HL-60 (cell line): ENCODE measurements at regions not wholly inside any gene's neighbourhood (a gene's known extent, or its start where the extent isn't known, plus 50 kb on each side); places are given as distances from the start of the nearest gene placed in this dataset.

ENCODE experiments used
- DNase-seq, 2 experiments: peaks; one replicate each; pipeline ENCODE4 v3.0.0-alpha.2; 2010 to 2020; ENCODE audit warnings: low read depth in 1 of 2, low spot score in 1 of 2
- H3K27ac ChIP-seq: fragments of 250-450 bp; sonication (Bioruptor Pico); replicated peaks from 2 replicates; pipeline ENCODE4 v1.5.1; 2020; ENCODE audit warnings: mild to moderate bottlenecking, moderate library complexity
- H3K27me3 ChIP-seq: fragments of 250-450 bp; sonication (Bioruptor Pico); 2 replicates; pipeline ENCODE4 v1.5.1; 2021; ENCODE audit warnings: mild to moderate bottlenecking, moderate library complexity; ENCODE audit not compliant: insufficient read depth, poor library complexity, severe bottlenecking
- H3K4me3 ChIP-seq: replicated peaks from 2 replicates; pipeline ENCODE4 v1.5.1; 2011; ENCODE audit warnings: mild to moderate bottlenecking, control low read depth, low read length; ENCODE audit not compliant: insufficient read depth
- GABPA ChIP-seq: IDR thresholded peaks from 2 replicates; pipeline ENCODE4 v1.6.1; 2012; ENCODE audit warnings: low read depth
- POLR2AphosphoS5 ChIP-seq: IDR thresholded peaks from 2 replicates; pipeline ENCODE4 v1.6.1; 2012; ENCODE audit warnings: low read depth
- SPI1 ChIP-seq: IDR thresholded peaks from 2 replicates; pipeline ENCODE4 v1.6.1; 2012; ENCODE audit warnings: low read depth, mild to moderate bottlenecking, borderline replicate concordance
- TF ChIP-seq, protein P1 (sequence below): IDR thresholded peaks from 2 replicates; pipeline ENCODE4 v1.6.1; 2012; ENCODE audit warnings: low read depth; ENCODE audit not compliant: insufficient replicate concordance
- TF ChIP-seq, protein P2 (sequence below): IDR thresholded peaks from one replicate; pipeline ENCODE4 v1.5.1; 2011; ENCODE audit warnings: low read length, control low read depth, inconsistent platforms; ENCODE audit not compliant: insufficient read depth

GRCh38 chr9:82729991-82730589 is 332.9 kb downstream of the RASEF start:
- no peak for DNase-seq
- TF ChIP-seq, protein P1, sequence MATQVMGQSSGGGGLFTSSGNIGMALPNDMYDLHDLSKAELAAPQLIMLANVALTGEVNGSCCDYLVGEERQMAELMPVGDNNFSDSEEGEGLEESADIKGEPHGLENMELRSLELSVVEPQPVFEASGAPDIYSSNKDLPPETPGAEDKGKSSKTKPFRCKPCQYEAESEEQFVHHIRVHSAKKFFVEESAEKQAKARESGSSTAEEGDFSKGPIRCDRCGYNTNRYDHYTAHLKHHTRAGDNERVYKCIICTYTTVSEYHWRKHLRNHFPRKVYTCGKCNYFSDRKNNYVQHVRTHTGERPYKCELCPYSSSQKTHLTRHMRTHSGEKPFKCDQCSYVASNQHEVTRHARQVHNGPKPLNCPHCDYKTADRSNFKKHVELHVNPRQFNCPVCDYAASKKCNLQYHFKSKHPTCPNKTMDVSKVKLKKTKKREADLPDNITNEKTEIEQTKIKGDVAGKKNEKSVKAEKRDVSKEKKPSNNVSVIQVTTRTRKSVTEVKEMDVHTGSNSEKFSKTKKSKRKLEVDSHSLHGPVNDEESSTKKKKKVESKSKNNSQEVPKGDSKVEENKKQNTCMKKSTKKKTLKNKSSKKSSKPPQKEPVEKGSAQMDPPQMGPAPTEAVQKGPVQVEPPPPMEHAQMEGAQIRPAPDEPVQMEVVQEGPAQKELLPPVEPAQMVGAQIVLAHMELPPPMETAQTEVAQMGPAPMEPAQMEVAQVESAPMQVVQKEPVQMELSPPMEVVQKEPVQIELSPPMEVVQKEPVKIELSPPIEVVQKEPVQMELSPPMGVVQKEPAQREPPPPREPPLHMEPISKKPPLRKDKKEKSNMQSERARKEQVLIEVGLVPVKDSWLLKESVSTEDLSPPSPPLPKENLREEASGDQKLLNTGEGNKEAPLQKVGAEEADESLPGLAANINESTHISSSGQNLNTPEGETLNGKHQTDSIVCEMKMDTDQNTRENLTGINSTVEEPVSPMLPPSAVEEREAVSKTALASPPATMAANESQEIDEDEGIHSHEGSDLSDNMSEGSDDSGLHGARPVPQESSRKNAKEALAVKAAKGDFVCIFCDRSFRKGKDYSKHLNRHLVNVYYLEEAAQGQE = no peak
- TF ChIP-seq GABPA (no peak), POLR2AphosphoS5 (no peak), SPI1 (no peak)
- TF ChIP-seq, protein P2, sequence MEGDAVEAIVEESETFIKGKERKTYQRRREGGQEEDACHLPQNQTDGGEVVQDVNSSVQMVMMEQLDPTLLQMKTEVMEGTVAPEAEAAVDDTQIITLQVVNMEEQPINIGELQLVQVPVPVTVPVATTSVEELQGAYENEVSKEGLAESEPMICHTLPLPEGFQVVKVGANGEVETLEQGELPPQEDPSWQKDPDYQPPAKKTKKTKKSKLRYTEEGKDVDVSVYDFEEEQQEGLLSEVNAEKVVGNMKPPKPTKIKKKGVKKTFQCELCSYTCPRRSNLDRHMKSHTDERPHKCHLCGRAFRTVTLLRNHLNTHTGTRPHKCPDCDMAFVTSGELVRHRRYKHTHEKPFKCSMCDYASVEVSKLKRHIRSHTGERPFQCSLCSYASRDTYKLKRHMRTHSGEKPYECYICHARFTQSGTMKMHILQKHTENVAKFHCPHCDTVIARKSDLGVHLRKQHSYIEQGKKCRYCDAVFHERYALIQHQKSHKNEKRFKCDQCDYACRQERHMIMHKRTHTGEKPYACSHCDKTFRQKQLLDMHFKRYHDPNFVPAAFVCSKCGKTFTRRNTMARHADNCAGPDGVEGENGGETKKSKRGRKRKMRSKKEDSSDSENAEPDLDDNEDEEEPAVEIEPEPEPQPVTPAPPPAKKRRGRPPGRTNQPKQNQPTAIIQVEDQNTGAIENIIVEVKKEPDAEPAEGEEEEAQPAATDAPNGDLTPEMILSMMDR = no peak
- no peaks in the 10 kb centered on the region for H3K27me3 ChIP-seq
- H3K27ac ChIP-seq = no peak overlapping the region
- no peak overlapping the region for H3K4me3 ChIP-seq

GRCh38 chr9:82732928-82733327 is 330.0 kb downstream of the RASEF start:
- no peak overlapping the region for H3K4me3 ChIP-seq
- TF ChIP-seq, protein P1 = no peak
- TF ChIP-seq SPI1 = no peak
- TF ChIP-seq POLR2AphosphoS5 = no peak
- TF ChIP-seq, protein P2 = no peak
- no peak for TF ChIP-seq GABPA

DNA sequence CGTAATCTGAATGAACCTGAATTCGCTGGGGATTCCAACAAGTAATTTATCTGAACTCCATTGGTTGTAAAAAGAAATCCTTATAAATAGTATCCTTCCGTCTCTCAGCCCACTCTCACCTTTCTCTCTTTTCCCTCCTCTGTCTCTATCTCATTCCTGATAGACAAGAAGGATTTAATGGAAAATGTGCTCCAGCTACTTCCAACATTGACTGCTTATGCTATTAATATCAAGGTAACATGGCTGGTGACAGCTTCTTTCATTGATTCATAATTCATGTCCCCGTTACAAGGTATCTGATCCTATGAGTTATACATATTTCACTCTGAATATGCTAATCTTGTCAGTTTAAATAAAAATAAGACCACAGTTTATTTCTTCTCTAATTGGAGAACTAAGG is 326.8 kb downstream of the RASEF start:
- DNase-seq = no peak
- TF ChIP-seq, protein P2 = no peak
- TF ChIP-seq SPI1 (no peak), POLR2AphosphoS5 (no peak), GABPA (no peak)
- TF ChIP-seq, protein P1 = no peak
- no peak overlapping the region for H3K27ac ChIP-seq
- no peak overlapping the region for H3K4me3 ChIP-seq
- H3K27me3 ChIP-seq = no peaks in the 10 kb centered on the region

More at GRCh38 chr9:82732928-82733327, 330.0 kb downstream of the RASEF start:
- Histone ChIP-seq H3K27me3 (no peaks in the 10 kb centered on the region), H3K27ac (no peak overlapping the region)
- DNase-seq = no peak
